K562 (cell line): ENCODE measurements at regions not wholly inside any gene's neighbourhood (a gene's known extent, or its start where the extent isn't known, plus 50 kb on each side); places are given as distances from the start of the nearest gene placed in this dataset.

Source experiments
- ATAC-seq: fragments of 200-7000 bp; cut with Tn5 transposase; 3 replicates; pipeline ENCODE4 v1.9.1; 2020; ENCODE audit warnings: moderate library complexity
- BruUV-seq: library from RNA; stranded (reverse); fragments of 400-500 nt; replicated peaks from 2 replicates; lab custom pipeline; 2021; lab: Mats Ljungman, UMichigan
- CTCF ChIA-PET: fragments of 300-600 bp; formaldehyde crosslinking; extraction: SDS; loops from one replicate; lab custom pipeline; 2021; ENCODE audit warnings: low intra/inter-chr PET ratio; lab: Yijun Ruan, JAX
- POLR2A ChIA-PET: fragments of 300-600, 350-650 bp; sonication (Branson Sonifier 250); formaldehyde crosslinking; extraction: SDS; loops from one replicate; lab custom pipeline; 2021; ENCODE audit warnings: antibody characterized with exemption, inconsistent platforms; lab: Yijun Ruan, JAX
- DNase-seq, 4 experiments: peaks; one replicate each; pipeline versions ENCODE4 v3.0.0 to v3.0.0-alpha.2; 2011 to 2018; ENCODE audit warnings: low spot score in 3 of 4, mixed read lengths in 3 of 4; ENCODE audit errors: extremely low read depth in 1 of 4
- FAIRE-seq: peaks from 2 replicates; lab custom pipeline; 2011; peaks lifted over from hg19 to GRCh38; lab: Jason Lieb, UNC
- H2AFZ ChIP-seq: 2 replicates; pipeline ENCODE4 v1.6.0; 2011; ENCODE audit warnings: low read depth, low read length, control low read depth, inconsistent platforms
- H3K27ac ChIP-seq: fragments of 200-600 bp; 3 replicates; pipeline ENCODE4 v1.8.0; 2011; ENCODE audit warnings: low read depth, mild to moderate bottlenecking, control low read depth, inconsistent platforms, low read length, moderate library complexity, mixed read lengths; ENCODE audit errors: extremely low read depth
- H3K27me3 ChIP-seq, 2 experiments: fragments of 300-600 bp in 1 of 2; 2 replicates in 1 of 2; 3 replicates in 1 of 2; pipeline versions ENCODE4 v1.6.0 to v1.8.0; 2011; ENCODE audit warnings: inconsistent platforms in 2 of 2, low read length in 2 of 2, mild to moderate bottlenecking in 1 of 2, mixed read lengths in 1 of 2, moderate library complexity in 1 of 2; ENCODE audit not compliant: control insufficient read depth in 2 of 2, insufficient read depth in 2 of 2
- H3K36me3 ChIP-seq: fragments of 300-600 bp; 3 replicates; pipeline ENCODE4 v1.8.0; 2011; ENCODE audit warnings: mild to moderate bottlenecking, low read length, inconsistent platforms; ENCODE audit not compliant: control insufficient read depth, insufficient read depth
- H3K4me1 ChIP-seq, 2 experiments: fragments of 200-600 bp in 1 of 2; replicated peaks in 1 of 2; 2 replicates in 1 of 2; 3 replicates in 1 of 2; pipeline versions ENCODE4 v1.5.1 to v1.8.0; 2011; ENCODE audit warnings: inconsistent platforms in 2 of 2, low read length in 2 of 2, mild to moderate bottlenecking in 1 of 2, mixed read lengths in 1 of 2, moderate library complexity in 1 of 2; ENCODE audit not compliant: control insufficient read depth in 2 of 2, insufficient read depth in 2 of 2
- H3K4me2 ChIP-seq: 2 replicates; pipeline ENCODE4 v1.6.1; 2011; ENCODE audit warnings: low read length, control low read depth, inconsistent platforms, mixed read lengths; ENCODE audit not compliant: insufficient read depth
- H3K4me3 ChIP-seq: fragments of 200-600 bp; sonication (generic), shearing (Covaris generic); 2 replicates; pipeline ENCODE4 v1.5.1; 2016; ENCODE audit warnings: control low read depth, inconsistent platforms
- H3K79me2 ChIP-seq: fragments of 200-600 bp; 3 replicates; pipeline ENCODE4 v1.8.0; 2011; ENCODE audit warnings: low read length, inconsistent platforms; ENCODE audit not compliant: control insufficient read depth, insufficient read depth
- H3K9ac ChIP-seq, 2 experiments: 2 replicates each; pipeline versions ENCODE4 v1.6.0 to v1.6.1; 2011; ENCODE audit warnings: low read depth in 2 of 2, low read length in 2 of 2, control low read depth in 1 of 2, inconsistent platforms in 1 of 2, mild to moderate bottlenecking in 1 of 2, mixed read lengths in 1 of 2; ENCODE audit not compliant: insufficient read depth in 1 of 2
- H3K9me1 ChIP-seq: one replicate; pipeline ENCODE4 v1.6.0; 2011; ENCODE audit warnings: inconsistent platforms, mild to moderate bottlenecking, low read length, moderate library complexity; ENCODE audit not compliant: control insufficient read depth, insufficient read depth
- H3K9me3 ChIP-seq: replicated peaks from 2 replicates; pipeline ENCODE4 v1.5.1; 2011; ENCODE audit warnings: low read depth, low read length, inconsistent platforms; ENCODE audit not compliant: control insufficient read depth, insufficient read depth
- H4K20me1 ChIP-seq: replicated peaks from 2 replicates; pipeline ENCODE4 v1.6.1; 2011; ENCODE audit warnings: low read length, inconsistent platforms, mixed read lengths; ENCODE audit not compliant: control insufficient read depth, insufficient read depth
- FIP1L1 ChIP-seq: fragments of 200-400 bp; formaldehyde crosslinking; IDR thresholded peaks from 2 replicates; pipeline ENCODE4 v1.6.1; 2018; ENCODE audit warnings: mild to moderate bottlenecking, low read depth, low read length; ENCODE audit not compliant: poor library complexity, severe bottlenecking
- ILF3 ChIP-seq: fragments of 450-650 bp; IDR thresholded peaks from 2 replicates; pipeline ENCODE4 v1.6.1; 2018; ENCODE audit warnings: antibody characterized with exemption, mild to moderate bottlenecking, moderate library complexity, borderline replicate concordance
- MYNN ChIP-seq, 2 experiments: sonication (generic); formaldehyde crosslinking in 1 of 2; IDR thresholded peaks; 2 replicates each; pipeline versions ENCODE4 v1.5.0 to v1.6.1; 2016 to 2020; ENCODE audit warnings: antibody characterized with exemption in 1 of 2, missing genetic modification reagents in 1 of 2
- NELFE ChIP-seq: IDR thresholded peaks from 2 replicates; pipeline ENCODE4 v1.6.1; 2011; ENCODE audit warnings: mild to moderate bottlenecking; ENCODE audit not compliant: insufficient read depth, insufficient read length
- PHF8 ChIP-seq: fragments of 200-600 bp; sonication (generic); IDR thresholded peaks from 2 replicates; pipeline ENCODE4 v1.6.1; 2012; ENCODE audit warnings: mixed run types, mild to moderate bottlenecking, inconsistent platforms, low read length, moderate library complexity, borderline replicate concordance
- ZNF512 ChIP-seq: IDR thresholded peaks from 2 replicates; pipeline ENCODE4 v1.6.1; 2016; ENCODE audit warnings: missing genetic modification characterization, missing compliant biosample characterization
- ZNF518B ChIP-seq: fragments of 250-450 bp; sonication (Bioruptor Pico); IDR thresholded peaks from 2 replicates; pipeline ENCODE4 v1.5.0; 2021; ENCODE audit warnings: mild to moderate bottlenecking, moderate library complexity
- WGBS: fragments of 100-300 bp; shearing (Covaris generic); methylation state at CpG from one replicate; pipeline ENCODE4 v1.1.6; 2016; ENCODE audit warnings: low coverage, mixed read lengths; ENCODE audit not compliant: insufficient coverage; ENCODE audit errors: missing lambda C conversion rate; 5-methylcytosine and 5-hydroxymethylcytosine counted together
- in situ Hi-C: fragments of 300-500 bp; cut with MboI; formaldehyde crosslinking; loops from 4 replicates; pipeline ENCODE4 v1.15.0; 2018; ENCODE audit warnings: inconsistent platforms, mixed read lengths
- intact Hi-C: fragments of 100-400 bp; cut with micrococcal nuclease; formaldehyde crosslinking; loops from 2 replicates; pipeline ENCODE4 v1.14.2; 2022

- TF ChIP-seq ZNF518B (CRISPR knock-in tag): no peak
- TF ChIP-seq MYNN (IDR thresholded peaks at IDR 0.05): no peak
- no peak for TF ChIP-seq MYNN (CRISPR knock-in tag; IDR thresholded peaks at IDR 0.05)
- no peak for TF ChIP-seq PHF8
- no peak for TF ChIP-seq NELFE
- TF ChIP-seq FIP1L1: no peak
These were observed 400.4 kb upstream of the PLXNA2 start (continued) for GRCh38 chr1:208644401-208645160.

GRCh38 chr1:208646431-208646830, 402.2 kb upstream of the PLXNA2 start:
- in situ Hi-C loops (no loop called here), intact Hi-C loops (no loop called here)
- POLR2A ChIA-PET: no interaction called here
- no peaks in the 10 kb centered on the region for H3K27me3 ChIP-seq
- BruUV-seq: no TSS peak
- 0% methylated on average over 1 of the region's 2 CpGs for WGBS
- H3K36me3 ChIP-seq: no peaks in the 10 kb centered on the region
- ATAC-seq: no peak
- H3K9ac ChIP-seq: no peak overlapping the region
- no peak overlapping the region for H2AFZ ChIP-seq
- H3K27ac ChIP-seq: no peak overlapping the region
- H3K4me2 ChIP-seq: no peak overlapping the region
- H3K79me2 ChIP-seq: no peaks in the 10 kb centered on the region
- no peaks in the 10 kb centered on the region for H3K9me3 ChIP-seq
- CTCF ChIA-PET: no interaction called here
- H3K9me1 ChIP-seq: no peaks in the 10 kb centered on the region
- H3K4me1 ChIP-seq: no peaks in the 10 kb centered on the region
- DNase-seq: no peak
- H3K4me3 ChIP-seq: no peak overlapping the region
- no peaks in the 10 kb centered on the region for H4K20me1 ChIP-seq
- FAIRE-seq: no peak
- TF ChIP-seq ZNF512 (peak; percentile 89), ILF3 (no peak)
